Keratinocyte (primary cell): ENCODE measurements at regions not wholly inside any gene's neighbourhood (a gene's known extent, or its start where the extent isn't known, plus 50 kb on each side); places are given as distances from the start of the nearest gene placed in this dataset.

Experiments used
- DNase-seq: peaks from one replicate; pipeline ENCODE4 v3.0.0-alpha.2; 2011; ENCODE audit warnings: low read depth, missing footprints, low spot score
- FAIRE-seq: peaks from 2 replicates; lab custom pipeline; 2011; peaks lifted over from hg19 to GRCh38; lab: Jason Lieb, UNC
- H2AFZ ChIP-seq: 2 replicates; pipeline ENCODE4 v1.6.0; 2012; ENCODE audit warnings: low read length, control low read depth, inconsistent platforms; ENCODE audit not compliant: control insufficient read depth
- H3K27ac ChIP-seq: 2 replicates; pipeline ENCODE4 v1.5.1; 2011; ENCODE audit warnings: low read length; ENCODE audit not compliant: control insufficient read depth, insufficient read depth
- H3K27me3 ChIP-seq: 3 replicates; pipeline ENCODE4 v1.6.0; 2011; ENCODE audit warnings: low read length; ENCODE audit not compliant: control insufficient read depth, insufficient read depth; ENCODE audit errors: extremely low read depth
- H3K36me3 ChIP-seq, 2 experiments: 2 replicates in 1 of 2; 3 replicates in 1 of 2; pipeline ENCODE4 v1.5.1; 2011; ENCODE audit warnings: low read length in 2 of 2, mild to moderate bottlenecking in 1 of 2; ENCODE audit not compliant: control insufficient read depth in 2 of 2, insufficient read depth in 2 of 2; ENCODE audit errors: extremely low read depth in 1 of 2
- H3K4me1 ChIP-seq: 3 replicates; pipeline ENCODE4 v1.5.1; 2011; ENCODE audit warnings: low read length; ENCODE audit not compliant: control insufficient read depth, insufficient read depth; ENCODE audit errors: extremely low read depth
- H3K4me2 ChIP-seq: 3 replicates; pipeline ENCODE4 v1.6.0; 2011; ENCODE audit warnings: low read depth, low read length; ENCODE audit not compliant: control insufficient read depth, insufficient read depth; ENCODE audit errors: extremely low read depth
- H3K4me3 ChIP-seq, 3 experiments: fragments of 200-600 bp in 1 of 3; sonication (generic) in 1 of 3; 2 replicates in 2 of 3; 3 replicates in 1 of 3; pipeline ENCODE4 v1.5.1; 2011 to 2016; ENCODE audit warnings: low read length in 3 of 3, mild to moderate bottlenecking in 3 of 3, control low read depth in 2 of 3, inconsistent platforms in 1 of 3, low read depth in 1 of 3, mixed read lengths in 1 of 3, mixed run types in 1 of 3, moderate library complexity in 1 of 3; ENCODE audit not compliant: control insufficient read depth in 2 of 3, insufficient read depth in 2 of 3; ENCODE audit errors: extremely low read depth in 1 of 3
- H3K79me2 ChIP-seq: 2 replicates; pipeline ENCODE4 v1.6.0; 2012; ENCODE audit warnings: low read length; ENCODE audit not compliant: control insufficient read depth, insufficient read depth
- H3K9ac ChIP-seq: 3 replicates; pipeline ENCODE4 v1.6.0; 2011; ENCODE audit warnings: low read length; ENCODE audit not compliant: control insufficient read depth, insufficient read depth; ENCODE audit errors: extremely low read depth
- H3K9me1 ChIP-seq: 3 replicates; pipeline ENCODE4 v1.6.0; 2011; ENCODE audit warnings: low read length; ENCODE audit not compliant: control insufficient read depth, insufficient read depth; ENCODE audit errors: extremely low read depth
- H3K9me3 ChIP-seq: 2 replicates; pipeline ENCODE4 v1.5.1; 2012; ENCODE audit warnings: low read depth, low read length; ENCODE audit not compliant: control insufficient read depth
- H4K20me1 ChIP-seq: 3 replicates; pipeline ENCODE4 v1.6.0; 2011; ENCODE audit warnings: low read length; ENCODE audit not compliant: control insufficient read depth, insufficient read depth; ENCODE audit errors: extremely low read depth
- EZH2 ChIP-seq: IDR thresholded peaks from one replicate; pipeline ENCODE4 v1.6.1; 2012; ENCODE audit warnings: inconsistent platforms, mild to moderate bottlenecking, low read length, moderate library complexity
- dilution Hi-C: fragments of 300-500 bp; cut with MboI; formaldehyde crosslinking; loops from one replicate; pipeline ENCODE4 v1.7.0; 2020; ENCODE audit warnings: low sequenced_read_pairs; ENCODE audit not compliant: extremely low pct_ligation_motif_present
- TF ChIP-seq, protein P1 (sequence below), 3 experiments: IDR thresholded peaks in 1 of 3; conservative IDR thresholded peaks in 1 of 3; optimal IDR thresholded peaks in 1 of 3; 2 replicates in 2 of 3; 3 replicates in 1 of 3; pipeline versions ENCODE3 to v1.5.1; 2011; ENCODE audit warnings: low read length in 3 of 3, mild to moderate bottlenecking in 3 of 3, moderate library complexity in 2 of 3, control low read depth in 1 of 3, inconsistent platforms in 1 of 3; ENCODE audit not compliant: insufficient read depth in 2 of 3; ENCODE audit errors: extremely low read depth in 1 of 3

DNA sequence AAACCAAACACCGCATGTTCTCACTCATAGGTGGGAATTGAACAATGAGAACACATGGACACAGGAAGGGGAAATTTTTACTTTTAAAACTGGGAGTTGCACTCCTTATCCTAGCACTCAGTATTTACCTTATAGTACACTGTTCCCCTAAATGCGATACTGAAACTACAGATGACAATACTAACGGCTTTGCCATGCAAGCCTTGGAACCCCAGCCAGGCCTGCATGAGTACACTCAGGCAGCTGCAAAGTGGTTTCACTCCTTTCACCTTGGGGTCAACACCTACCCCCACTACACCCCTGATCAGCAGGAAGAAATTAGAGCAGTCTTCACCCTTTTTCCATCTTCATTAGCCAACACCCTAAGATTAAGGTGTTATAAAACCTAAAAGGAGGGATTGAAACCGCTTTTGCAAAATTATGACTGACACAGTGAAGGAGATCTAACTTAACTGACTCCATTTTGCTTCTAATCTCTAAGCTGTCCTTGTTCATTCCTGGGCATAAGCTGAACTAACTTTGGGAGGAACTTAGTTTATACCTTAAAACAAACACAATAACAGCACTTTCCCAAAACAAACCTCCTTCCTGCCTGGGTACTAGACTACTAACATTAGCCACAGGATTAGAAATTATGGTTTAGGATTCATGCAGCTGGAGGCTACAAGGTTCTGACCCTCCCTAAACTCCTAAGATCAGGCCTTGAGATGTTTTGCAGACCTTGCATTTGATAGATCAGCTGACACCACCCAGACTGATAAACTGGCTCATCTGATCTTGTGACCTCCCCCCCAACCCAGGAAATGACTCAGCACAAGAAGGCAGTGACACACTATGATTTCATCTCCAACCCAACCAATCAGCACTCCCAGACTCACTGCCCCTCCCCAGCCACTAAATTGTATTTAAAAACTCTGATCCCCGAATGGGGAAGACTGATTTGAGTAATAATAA lies 452.1 kb upstream of the PPP2R3A start:
- Histone ChIP-seq H3K36me3 (no peaks in the 10 kb centered on the region), H3K9me1 (no peaks in the 10 kb centered on the region), H3K4me1 (peaks cover 4% of the 10 kb centered on the region), H3K27me3 (no peaks in the 10 kb centered on the region), H3K9ac (no peak overlapping the region), H3K4me2 (no peak overlapping the region), H3K4me3 (no peak overlapping the region), H3K27ac (peak overlapping the region; percentile 62), H4K20me1 (no peaks in the 10 kb centered on the region), H3K9me3 (no peaks in the 10 kb centered on the region), H3K79me2 (no peaks in the 10 kb centered on the region), H2AFZ (peak overlapping the region; percentile 69)
- dilution Hi-C loops, result no loop called here
- TF ChIP-seq, protein P1, sequence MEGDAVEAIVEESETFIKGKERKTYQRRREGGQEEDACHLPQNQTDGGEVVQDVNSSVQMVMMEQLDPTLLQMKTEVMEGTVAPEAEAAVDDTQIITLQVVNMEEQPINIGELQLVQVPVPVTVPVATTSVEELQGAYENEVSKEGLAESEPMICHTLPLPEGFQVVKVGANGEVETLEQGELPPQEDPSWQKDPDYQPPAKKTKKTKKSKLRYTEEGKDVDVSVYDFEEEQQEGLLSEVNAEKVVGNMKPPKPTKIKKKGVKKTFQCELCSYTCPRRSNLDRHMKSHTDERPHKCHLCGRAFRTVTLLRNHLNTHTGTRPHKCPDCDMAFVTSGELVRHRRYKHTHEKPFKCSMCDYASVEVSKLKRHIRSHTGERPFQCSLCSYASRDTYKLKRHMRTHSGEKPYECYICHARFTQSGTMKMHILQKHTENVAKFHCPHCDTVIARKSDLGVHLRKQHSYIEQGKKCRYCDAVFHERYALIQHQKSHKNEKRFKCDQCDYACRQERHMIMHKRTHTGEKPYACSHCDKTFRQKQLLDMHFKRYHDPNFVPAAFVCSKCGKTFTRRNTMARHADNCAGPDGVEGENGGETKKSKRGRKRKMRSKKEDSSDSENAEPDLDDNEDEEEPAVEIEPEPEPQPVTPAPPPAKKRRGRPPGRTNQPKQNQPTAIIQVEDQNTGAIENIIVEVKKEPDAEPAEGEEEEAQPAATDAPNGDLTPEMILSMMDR (optimal IDR thresholded peaks at IDR 0.05 in 1 of 3, IDR thresholded peaks at IDR 0.05 in 1 of 3, conservative IDR thresholded peaks at IDR 0.05 in 1 of 3; ENCODE audit: extremely low read depth in 1 of 3, insufficient read depth in 2 of 3, low read length in 3 of 3), result no peak
- no peak for TF ChIP-seq EZH2
- peak; percentile 73 for FAIRE-seq
- peak; percentile 57 for DNase-seq

DNA sequence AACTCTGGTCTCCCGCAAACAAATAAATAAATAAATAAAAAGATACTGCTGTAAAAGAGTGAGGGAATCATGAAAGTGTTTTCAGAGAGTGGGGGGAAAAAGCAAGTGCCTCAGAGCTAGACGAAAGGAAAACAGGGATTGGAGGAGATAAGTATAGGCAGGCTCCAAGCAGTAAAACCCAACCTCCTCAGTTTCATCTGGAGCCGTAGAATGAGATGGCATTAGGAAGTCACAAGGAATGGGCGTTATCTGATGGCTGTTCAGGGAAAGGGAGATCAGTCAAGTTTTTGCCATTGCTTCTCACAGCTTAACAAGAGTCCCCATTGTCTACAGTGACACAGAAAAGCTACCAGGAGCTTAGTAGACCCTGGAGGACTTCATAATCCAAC lies 451.5 kb upstream of the PPP2R3A start:
- no peaks in the 10 kb centered on the region for H3K27me3 ChIP-seq
- peak overlapping the region; percentile 62 for H3K27ac ChIP-seq
- no peaks in the 10 kb centered on the region for H3K36me3 ChIP-seq
- no peak for TF ChIP-seq EZH2
- TF ChIP-seq, protein P1 (optimal IDR thresholded peaks at IDR 0.05 in 1 of 3, IDR thresholded peaks at IDR 0.05 in 1 of 3, conservative IDR thresholded peaks at IDR 0.05 in 1 of 3; ENCODE audit: extremely low read depth in 1 of 3, insufficient read depth in 2 of 3, low read length in 3 of 3), result no peak
- H3K9me1 ChIP-seq, result no peaks in the 10 kb centered on the region
- peak overlapping the region; percentile 2 for H3K4me2 ChIP-seq
- H3K79me2 ChIP-seq, result no peaks in the 10 kb centered on the region
- H2AFZ ChIP-seq, result peak overlapping the region; percentile 75
- H3K4me3 ChIP-seq, result no peak overlapping the region
- H3K9me3 ChIP-seq, result no peaks in the 10 kb centered on the region
- DNase-seq (no peak), FAIRE-seq (no peak)
- dilution Hi-C loops, result no loop called here
- H3K9ac ChIP-seq, result no peak overlapping the region
- H4K20me1 ChIP-seq, result no peaks in the 10 kb centered on the region
- peaks cover 4% of the 10 kb centered on the region for H3K4me1 ChIP-seq
